ENCODE measurements at regions not wholly inside any gene's neighbourhood (a gene's known extent, or its start where the extent isn't known, plus 50 kb on each side); places are given as distances from the start of the nearest gene placed in this dataset.

- no peak overlapping the region for H3K4me3 ChIP-seq
- no peaks in the 10 kb centered on the region for H3K27me3 ChIP-seq
- DNase-seq, result no peak
- H3K36me3 ChIP-seq, result no peaks in the 10 kb centered on the region
- H3K9me3 ChIP-seq, result no peaks in the 10 kb centered on the region
Measured at GRCh38 chr14:55891692-55892091, 226.5 kb upstream of the PELI2 start.

- Histone ChIP-seq H3K36me3 (no peaks in the 10 kb centered on the region), H3K9me3 (no peaks in the 10 kb centered on the region), H3K27me3 (no peaks in the 10 kb centered on the region), H3K4me3 (no peak overlapping the region)
- DNase-seq, result no peak
Measured at GRCh38 chr14:55892906-55893305, 225.3 kb upstream of the PELI2 start.

- DNase-seq, result peak; percentile 81
- H3K4me3 ChIP-seq, result no peak overlapping the region
- no peaks in the 10 kb centered on the region for H3K27me3 ChIP-seq
- no peaks in the 10 kb centered on the region for H3K9me3 ChIP-seq
- no peaks in the 10 kb centered on the region for H3K36me3 ChIP-seq
Measured at GRCh38 chr14:55893705-55894104, 224.5 kb upstream of the PELI2 start.

- Histone ChIP-seq H3K36me3 (no peaks in the 10 kb centered on the region), H3K27me3 (no peaks in the 10 kb centered on the region), H3K9me3 (no peaks in the 10 kb centered on the region), H3K4me3 (no peak overlapping the region)
- no peak for DNase-seq
Measured at GRCh38 chr14:55897031-55897430, 221.2 kb upstream of the PELI2 start.

GRCh38 chr14:55898938-55899337, 219.3 kb upstream of the PELI2 start:
- H3K27me3 ChIP-seq, result no peaks in the 10 kb centered on the region
- no peaks in the 10 kb centered on the region for H3K9me3 ChIP-seq
- no peak overlapping the region for H3K4me3 ChIP-seq
- no peaks in the 10 kb centered on the region for H3K36me3 ChIP-seq
- DNase-seq, result no peak

- no peak overlapping the region for H3K4me3 ChIP-seq
- H3K36me3 ChIP-seq, result no peaks in the 10 kb centered on the region
- no peak for DNase-seq
- no peaks in the 10 kb centered on the region for H3K9me3 ChIP-seq
- H3K27me3 ChIP-seq, result no peaks in the 10 kb centered on the region
Measured at GRCh38 chr14:55899531-55899930, 218.7 kb upstream of the PELI2 start.

- DNase-seq, result no peak
- Histone ChIP-seq H3K4me3 (no peak overlapping the region), H3K36me3 (no peaks in the 10 kb centered on the region), H3K9me3 (no peaks in the 10 kb centered on the region), H3K27me3 (no peaks in the 10 kb centered on the region)
Measured at GRCh38 chr14:55900749-55901148, 217.5 kb upstream of the PELI2 start.

GRCh38 chr14:55901291-55901690, 216.9 kb upstream of the PELI2 start:
- no peaks in the 10 kb centered on the region for H3K9me3 ChIP-seq
- no peaks in the 10 kb centered on the region for H3K27me3 ChIP-seq
- no peak overlapping the region for H3K4me3 ChIP-seq
- no peaks in the 10 kb centered on the region for H3K36me3 ChIP-seq
- no peak for DNase-seq

- Histone ChIP-seq H3K4me3 (no peak overlapping the region), H3K36me3 (no peaks in the 10 kb centered on the region), H3K27me3 (no peaks in the 10 kb centered on the region), H3K9me3 (no peaks in the 10 kb centered on the region)
- DNase-seq, result no peak
Measured at GRCh38 chr14:55902241-55902640, 216.0 kb upstream of the PELI2 start.

GRCh38 chr14:55904086-55904485, 214.1 kb upstream of the PELI2 start:
- no peaks in the 10 kb centered on the region for H3K36me3 ChIP-seq
- no peaks in the 10 kb centered on the region for H3K27me3 ChIP-seq
- H3K9me3 ChIP-seq, result no peaks in the 10 kb centered on the region
- no peak for DNase-seq
- H3K4me3 ChIP-seq, result no peak overlapping the region

GRCh38 chr14:55908106-55908505, 210.1 kb upstream of the PELI2 start:
- no peaks in the 10 kb centered on the region for H3K9me3 ChIP-seq
- no peaks in the 10 kb centered on the region for H3K36me3 ChIP-seq
- no peaks in the 10 kb centered on the region for H3K27me3 ChIP-seq
- H3K4me3 ChIP-seq, result no peak overlapping the region
- DNase-seq, result no peak

- H3K4me3 ChIP-seq, result no peak overlapping the region
- no peaks in the 10 kb centered on the region for H3K9me3 ChIP-seq
- DNase-seq, result no peak
- no peaks in the 10 kb centered on the region for H3K27me3 ChIP-seq
- no peaks in the 10 kb centered on the region for H3K36me3 ChIP-seq
Measured at GRCh38 chr14:55909879-55910278, 208.3 kb upstream of the PELI2 start.

- Histone ChIP-seq H3K4me3 (no peak overlapping the region), H3K9me3 (no peaks in the 10 kb centered on the region), H3K36me3 (no peaks in the 10 kb centered on the region), H3K27me3 (no peaks in the 10 kb centered on the region)
- DNase-seq, result no peak
Measured at GRCh38 chr14:55910601-55911243, 207.5 kb upstream of the PELI2 start.

- Histone ChIP-seq H3K36me3 (no peaks in the 10 kb centered on the region), H3K9me3 (no peaks in the 10 kb centered on the region), H3K27me3 (no peaks in the 10 kb centered on the region), H3K4me3 (no peak overlapping the region)
- DNase-seq, result no peak
Measured at GRCh38 chr14:55911776-55912175, 206.4 kb upstream of the PELI2 start.

- no peak for DNase-seq
- Histone ChIP-seq H3K4me3 (no peak overlapping the region), H3K27me3 (no peaks in the 10 kb centered on the region), H3K9me3 (no peaks in the 10 kb centered on the region), H3K36me3 (no peaks in the 10 kb centered on the region)
Measured at GRCh38 chr14:55912344-55912743, 205.9 kb upstream of the PELI2 start.

- Histone ChIP-seq H3K9me3 (no peaks in the 10 kb centered on the region), H3K36me3 (no peaks in the 10 kb centered on the region), H3K4me3 (no peak overlapping the region), H3K27me3 (no peaks in the 10 kb centered on the region)
- DNase-seq, result no peak
Measured at GRCh38 chr14:55913324-55914025, 204.7 kb upstream of the PELI2 start.

- no peaks in the 10 kb centered on the region for H3K9me3 ChIP-seq
- H3K4me3 ChIP-seq, result no peak overlapping the region
- no peaks in the 10 kb centered on the region for H3K36me3 ChIP-seq
- DNase-seq, result no peak
- H3K27me3 ChIP-seq, result no peaks in the 10 kb centered on the region
Measured at GRCh38 chr14:55914771-55915170, 203.4 kb upstream of the PELI2 start.

GRCh38 chr14:55915456-55915855, 202.8 kb upstream of the PELI2 start:
- H3K27me3 ChIP-seq, result no peaks in the 10 kb centered on the region
- no peak overlapping the region for H3K4me3 ChIP-seq
- no peaks in the 10 kb centered on the region for H3K36me3 ChIP-seq
- no peak for DNase-seq
- no peaks in the 10 kb centered on the region for H3K9me3 ChIP-seq

Measured in MG63 (cell line).